ENCODE measurements at regions not wholly inside any gene's neighbourhood (a gene's known extent, or its start where the extent isn't known, plus 50 kb on each side); places are given as distances from the start of the nearest gene placed in this dataset.
"Not testable (repeated sequence)": the region's sequence is repeated elsewhere in the genome, so short reads cannot be mapped to it uniquely, and the experiment has no call there.

- DNase-seq = peak; percentile 61
These were observed 353.4 kb downstream of the TLE1 start for GRCh38 chr9:81335879-81336421.

- no peak for DNase-seq
These were observed 367.8 kb downstream of the TLE1 start for GRCh38 chr9:81321551-81321950.

GRCh38 chr9:81320909-81321482 is 368.4 kb downstream of the TLE1 start:
- no peak for DNase-seq

- DNase-seq = no peak
These were observed 370.8 kb downstream of the TLE1 start for GRCh38 chr9:81318571-81318970.

GRCh38 chr9:81317939-81318338 is 371.4 kb downstream of the TLE1 start:
- DNase-seq = no peak

GRCh38 chr9:81317223-81317622 is 372.1 kb downstream of the TLE1 start:
- no peak for DNase-seq

GRCh38 chr9:81314490-81314889 is 374.9 kb downstream of the TLE1 start:
- DNase-seq = no peak

- DNase-seq = no peak
These were observed 375.5 kb downstream of the TLE1 start for GRCh38 chr9:81313877-81314276.

GRCh38 chr9:81312346-81312745 is 377.0 kb downstream of the TLE1 start:
- peak; percentile 5 for DNase-seq

GRCh38 chr9:81308404-81308803 is 380.9 kb downstream of the TLE1 start:
- no peak for DNase-seq

- DNase-seq = not testable (repeated sequence)
These were observed 381.6 kb downstream of the TLE1 start for GRCh38 chr9:81307791-81308190.

GRCh38 chr9:81305561-81306182 is 383.7 kb downstream of the TLE1 start:
- DNase-seq = no peak

GRCh38 chr9:81303658-81304057 is 385.7 kb downstream of the TLE1 start:
- DNase-seq = no peak

GRCh38 chr9:81293651-81294050 is 395.7 kb downstream of the TLE1 start:
- no peak for DNase-seq

- no peak for DNase-seq
These were observed 397.1 kb downstream of the TLE1 start for GRCh38 chr9:81292056-81292805.

- DNase-seq = no peak
These were observed 399.7 kb downstream of the TLE1 start for GRCh38 chr9:81289622-81290021.

GRCh38 chr9:81268048-81268447 is 421.3 kb downstream of the TLE1 start:
- DNase-seq = peak; percentile 17

- DNase-seq = peak; percentile 23
These were observed 422.7 kb downstream of the TLE1 start for GRCh38 chr9:81266674-81267073.

- peak; percentile 35 for DNase-seq
These were observed 423.3 kb downstream of the TLE1 start for GRCh38 chr9:81266086-81266485.

- no peak for DNase-seq
These were observed 424.8 kb downstream of the TLE1 start for GRCh38 chr9:81264516-81264915.

- DNase-seq = no peak
These were observed 429.5 kb downstream of the TLE1 start for GRCh38 chr9:81259896-81260295.

GRCh38 chr9:81256368-81256767 is 433.0 kb downstream of the TLE1 start:
- DNase-seq = no peak

- no peak for DNase-seq
These were observed 438.7 kb downstream of the TLE1 start for GRCh38 chr9:81250606-81251005.

- DNase-seq = no peak
These were observed 439.3 kb downstream of the TLE1 start for GRCh38 chr9:81250041-81250440.
